GM20000 (cell line): ENCODE measurements at regions not wholly inside any gene's neighbourhood (a gene's known extent, or its start where the extent isn't known, plus 50 kb on each side); places are given as distances from the start of the nearest gene placed in this dataset.

Source experiments
- DNase-seq: peaks from one replicate; pipeline ENCODE4 v3.0.0; 2012; ENCODE audit warnings: low spot score
- TF ChIP-seq, protein P1 (sequence below): IDR thresholded peaks from 2 replicates; pipeline ENCODE4 v1.5.1; 2012; ENCODE audit warnings: mild to moderate bottlenecking, control low read depth; ENCODE audit errors: extremely low read depth, missing control alignments

GRCh38 chr3:25944329-25944728 is 154.4 kb downstream of the OXSM start:
- DNase-seq: no peak
- TF ChIP-seq, protein P1, sequence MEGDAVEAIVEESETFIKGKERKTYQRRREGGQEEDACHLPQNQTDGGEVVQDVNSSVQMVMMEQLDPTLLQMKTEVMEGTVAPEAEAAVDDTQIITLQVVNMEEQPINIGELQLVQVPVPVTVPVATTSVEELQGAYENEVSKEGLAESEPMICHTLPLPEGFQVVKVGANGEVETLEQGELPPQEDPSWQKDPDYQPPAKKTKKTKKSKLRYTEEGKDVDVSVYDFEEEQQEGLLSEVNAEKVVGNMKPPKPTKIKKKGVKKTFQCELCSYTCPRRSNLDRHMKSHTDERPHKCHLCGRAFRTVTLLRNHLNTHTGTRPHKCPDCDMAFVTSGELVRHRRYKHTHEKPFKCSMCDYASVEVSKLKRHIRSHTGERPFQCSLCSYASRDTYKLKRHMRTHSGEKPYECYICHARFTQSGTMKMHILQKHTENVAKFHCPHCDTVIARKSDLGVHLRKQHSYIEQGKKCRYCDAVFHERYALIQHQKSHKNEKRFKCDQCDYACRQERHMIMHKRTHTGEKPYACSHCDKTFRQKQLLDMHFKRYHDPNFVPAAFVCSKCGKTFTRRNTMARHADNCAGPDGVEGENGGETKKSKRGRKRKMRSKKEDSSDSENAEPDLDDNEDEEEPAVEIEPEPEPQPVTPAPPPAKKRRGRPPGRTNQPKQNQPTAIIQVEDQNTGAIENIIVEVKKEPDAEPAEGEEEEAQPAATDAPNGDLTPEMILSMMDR: no peak

DNA sequence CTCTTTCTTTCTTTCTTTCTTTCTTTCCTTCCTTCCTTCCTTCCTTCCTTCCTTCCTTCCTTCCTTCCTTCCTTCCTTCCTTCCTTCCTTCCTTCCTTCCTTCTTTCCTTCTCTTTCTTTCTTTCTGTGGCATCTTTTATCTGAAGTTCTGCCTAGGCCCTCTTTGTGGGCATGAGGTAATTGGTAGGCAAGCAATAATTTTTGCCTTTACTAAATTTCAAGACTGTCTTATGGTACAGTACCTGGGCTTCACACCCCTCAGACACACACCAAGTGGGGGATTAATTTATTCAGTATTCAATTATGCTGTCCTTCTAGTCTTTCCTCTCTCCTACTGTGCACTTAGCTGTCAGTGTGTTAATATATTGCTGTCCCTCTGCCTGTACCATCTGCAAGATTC is 155.5 kb downstream of the OXSM start:
- TF ChIP-seq, protein P1: no peak
- DNase-seq: no peak

DNA sequence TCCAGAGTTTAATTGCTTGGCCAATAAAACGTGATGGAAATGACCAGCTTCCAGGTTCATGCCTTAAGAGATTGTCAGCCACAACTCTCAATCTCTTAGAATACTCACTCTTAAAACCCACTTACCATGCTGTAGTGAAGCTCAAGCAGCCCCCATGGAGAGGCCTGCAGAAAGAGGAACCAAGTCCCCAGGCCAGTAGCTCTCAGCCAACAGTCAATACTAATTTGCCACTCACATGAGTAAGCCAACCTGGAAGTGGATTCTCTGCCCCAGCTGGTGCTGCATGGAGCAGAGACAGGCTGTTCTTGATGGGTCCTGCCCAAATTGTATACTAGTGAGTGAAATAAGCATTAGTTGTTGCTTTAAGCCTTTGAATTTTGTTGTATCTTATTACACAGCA is 155.9 kb downstream of the OXSM start:
- no peak for DNase-seq
- TF ChIP-seq, protein P1: no peak

DNA sequence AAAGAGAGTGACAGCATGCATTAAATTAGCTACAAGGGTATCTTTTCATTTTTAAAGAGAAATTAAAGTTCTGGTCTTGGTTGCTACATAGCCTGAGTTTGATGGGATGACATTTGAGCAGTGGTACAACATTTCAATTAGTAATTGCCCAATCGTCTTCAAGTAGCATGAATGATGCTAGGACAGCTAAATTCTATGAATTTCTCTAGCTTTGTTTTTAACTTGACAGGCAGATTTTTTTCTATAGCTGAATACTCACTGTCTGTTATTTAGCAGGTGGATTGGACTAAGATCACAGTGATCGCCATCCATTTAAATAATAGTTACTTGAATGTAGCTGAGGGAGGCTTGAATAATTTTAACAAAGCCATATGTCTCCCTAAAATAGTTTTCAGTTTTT is 162.2 kb downstream of the OXSM start:
- DNase-seq: no peak
- TF ChIP-seq, protein P1: no peak

DNA sequence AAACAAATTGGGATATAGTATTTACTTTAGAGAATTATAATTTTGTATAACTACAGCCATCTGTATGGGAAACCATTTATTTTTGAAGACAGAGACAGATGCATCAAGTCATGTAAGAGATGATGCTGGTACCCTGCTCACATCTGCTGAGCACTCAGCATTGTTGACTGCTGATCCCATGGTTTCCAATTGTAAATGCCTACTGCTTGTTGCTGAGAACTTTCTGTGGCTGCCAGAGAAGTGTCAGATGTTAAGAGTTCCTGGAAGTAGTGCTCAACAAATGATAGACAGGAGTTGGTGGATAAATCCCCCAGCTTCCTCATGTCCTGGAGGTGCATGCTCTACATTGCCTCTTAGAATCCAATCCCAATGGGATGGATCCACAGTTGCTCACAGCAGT is 167.1 kb downstream of the OXSM start:
- no peak for DNase-seq
- TF ChIP-seq, protein P1: no peak

DNA sequence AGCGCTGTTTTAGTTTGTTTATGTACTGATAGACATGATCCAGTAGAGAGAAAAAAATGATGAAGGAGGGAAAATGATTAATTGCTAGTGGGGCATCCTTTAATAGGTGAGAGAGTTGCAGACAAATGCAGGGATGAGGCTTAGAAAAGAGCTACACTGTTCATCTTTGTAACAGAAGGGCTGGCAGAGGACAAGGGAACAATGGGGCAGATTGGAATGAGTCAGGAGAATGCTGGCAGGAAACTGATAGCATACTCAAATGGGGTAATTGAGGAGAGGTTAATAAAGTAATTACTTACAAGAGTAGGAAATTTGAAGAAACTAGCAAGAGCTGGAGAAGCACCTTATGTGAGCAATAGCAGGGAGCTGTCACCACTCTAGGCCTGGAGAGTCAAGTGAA is 170.9 kb downstream of the OXSM start:
- TF ChIP-seq, protein P1: no peak
- no peak for DNase-seq

DNA sequence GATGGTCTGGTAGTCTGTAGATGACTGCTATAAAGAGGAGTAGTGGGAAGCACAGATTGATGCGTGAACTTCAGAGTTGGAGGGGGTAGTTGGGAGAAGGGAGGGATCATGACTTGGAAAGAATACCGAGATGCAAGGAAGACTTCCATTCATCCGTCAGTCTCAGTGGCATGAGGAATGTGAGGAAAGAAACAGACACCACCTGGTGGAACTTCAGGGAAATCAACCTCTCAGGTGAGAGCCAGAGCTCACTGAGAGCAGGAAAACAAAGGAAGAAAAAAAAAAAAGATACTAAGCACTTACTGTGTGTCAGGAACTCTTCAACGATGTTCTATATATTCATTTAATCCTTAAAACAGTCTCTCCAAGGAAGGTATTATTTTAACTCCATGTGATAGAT is 172.4 kb downstream of the OXSM start:
- TF ChIP-seq, protein P1: no peak
- DNase-seq: no peak
